ENCODE measurements at regions not wholly inside any gene's neighbourhood (a gene's known extent, or its start where the extent isn't known, plus 50 kb on each side); places are given as distances from the start of the nearest gene placed in this dataset.

DNA sequence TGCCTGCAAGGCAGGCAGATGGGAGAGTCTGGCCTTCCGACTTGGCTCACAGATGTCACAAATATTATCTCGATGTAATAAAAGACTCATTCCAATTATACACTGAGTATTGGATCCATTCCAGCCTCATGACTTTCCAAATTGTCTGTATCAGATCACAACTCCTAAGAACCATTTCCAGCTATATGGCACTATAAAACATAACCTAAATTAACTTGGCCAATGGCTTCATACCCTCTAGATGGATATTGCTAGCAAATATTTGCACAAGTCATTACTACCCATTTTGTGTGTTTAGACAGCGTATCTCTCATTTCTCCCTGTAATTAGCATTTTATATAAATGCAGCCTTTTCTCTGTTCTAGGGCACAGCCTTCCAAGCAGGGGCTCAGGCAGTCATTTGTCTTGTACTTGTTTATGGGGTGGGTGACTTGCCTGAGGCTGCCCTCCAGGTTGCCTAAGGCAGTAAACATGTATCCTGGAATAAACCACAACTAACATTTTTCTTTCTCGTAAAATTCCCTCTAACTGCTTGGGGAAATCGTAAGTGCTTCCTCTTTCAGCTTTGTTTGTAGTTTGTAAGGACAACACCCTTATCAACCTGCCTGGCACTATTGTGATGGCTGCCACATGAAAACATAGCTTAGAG lies 70.6 kb upstream of the KCNJ6 start:
- H3K4me3 ChIP-seq, result no peak overlapping the region
- no peak for TF ChIP-seq Cebpa-rat (IDR thresholded peaks at IDR 0.05)
- no peaks in the 10 kb centered on the region for H3K27me3 ChIP-seq
- H3K9me3 ChIP-seq (replicated peaks in 1 of 11), result no peaks in the 10 kb centered on the region
- no peak overlapping the region for H3K27ac ChIP-seq
- no peak overlapping the region for H3K4me2 ChIP-seq
- no peak overlapping the region for H3K9ac ChIP-seq
- H4K20me1 ChIP-seq, result no peaks in the 10 kb centered on the region
- no peaks in the 10 kb centered on the region for H3K36me3 ChIP-seq
- no peaks in the 10 kb centered on the region for H3K4me1 ChIP-seq

- Histone ChIP-seq H4K20me1 (no peaks in the 10 kb centered on the region), H3K27ac (no peak overlapping the region), H3K4me2 (no peak overlapping the region), H3K4me1 (no peaks in the 10 kb centered on the region), H3K27me3 (no peaks in the 10 kb centered on the region), H3K9me3 (replicated peaks in 1 of 11) (no peaks in the 10 kb centered on the region), H3K9ac (no peak overlapping the region), H3K36me3 (no peaks in the 10 kb centered on the region), H3K4me3 (no peak overlapping the region)
- TF ChIP-seq Cebpa-rat (IDR thresholded peaks at IDR 0.05), result no peak
Measured at GRCh38 chr21:37987668-37988067, 71.4 kb upstream of the KCNJ6 start.

DNA sequence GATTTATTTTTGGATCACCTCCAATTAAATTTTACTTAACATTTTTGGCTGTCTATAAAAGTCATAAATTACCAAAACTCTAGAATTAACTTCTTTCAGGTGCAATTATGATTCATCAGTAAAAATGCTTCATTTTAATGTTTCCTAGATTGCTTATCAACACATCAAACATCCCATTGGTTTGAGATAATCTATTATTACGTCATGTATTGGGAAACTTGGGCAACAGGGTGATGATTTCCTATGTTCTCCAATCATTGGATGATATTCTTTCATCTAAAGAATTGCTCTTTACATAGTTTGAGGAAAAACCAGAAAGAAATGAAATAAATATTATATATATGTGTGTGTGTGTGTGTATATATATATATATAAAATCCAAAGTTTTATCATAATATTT lies 76.8 kb upstream of the KCNJ6 start:
- H3K27me3 ChIP-seq, result no peaks in the 10 kb centered on the region

GRCh38 chr21:37994211-37994610 lies 78.0 kb upstream of the KCNJ6 start:
- Histone ChIP-seq H4K20me1 (no peaks in the 10 kb centered on the region), H3K27ac (no peak overlapping the region), H3K27me3 (no peaks in the 10 kb centered on the region), H3K4me2 (no peak overlapping the region), H3K4me1 (no peaks in the 10 kb centered on the region), H3K36me3 (no peaks in the 10 kb centered on the region), H3K9me3 (replicated peaks in 1 of 11) (no peaks in the 10 kb centered on the region), H3K4me3 (no peak overlapping the region), H3K9ac (no peak overlapping the region)
- TF ChIP-seq Cebpa-rat (IDR thresholded peaks at IDR 0.05), result no peak

More for the DNA sequence above, 76.8 kb upstream of the KCNJ6 start:
- no peak overlapping the region for H3K9ac ChIP-seq
- no peaks in the 10 kb centered on the region for H4K20me1 ChIP-seq
- no peak overlapping the region for H3K27ac ChIP-seq
- H3K4me1 ChIP-seq, result no peaks in the 10 kb centered on the region
- no peak overlapping the region for H3K4me2 ChIP-seq
- H3K36me3 ChIP-seq, result no peaks in the 10 kb centered on the region
- H3K4me3 ChIP-seq, result no peak overlapping the region
- no peaks in the 10 kb centered on the region for H3K9me3 ChIP-seq (replicated peaks in 1 of 11)
- no peak for TF ChIP-seq Cebpa-rat (IDR thresholded peaks at IDR 0.05)

DNA sequence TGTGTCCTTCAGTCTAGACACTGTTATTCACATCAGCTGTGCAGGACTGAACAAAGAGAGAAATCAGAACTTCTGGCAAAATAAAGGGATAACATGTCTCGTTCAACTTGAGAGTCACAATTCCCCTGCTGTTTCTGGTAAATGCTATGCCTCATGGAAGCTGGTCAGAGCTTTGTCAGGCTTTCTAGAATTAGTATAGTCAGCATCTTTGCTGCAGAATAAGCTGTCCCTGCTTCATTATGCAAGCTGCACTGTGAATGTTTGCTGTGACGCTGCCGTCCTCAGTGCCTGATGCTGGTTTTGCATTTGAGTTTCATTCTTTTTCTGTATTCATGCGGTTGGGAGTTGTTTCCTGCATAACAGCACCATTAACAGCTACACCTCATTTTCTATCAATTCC lies 96.4 kb upstream of the KCNJ6 start:
- Histone ChIP-seq H3K4me3 (no peak overlapping the region), H3K4me2 (no peak overlapping the region), H3K9ac (no peak overlapping the region), H3K36me3 (no peaks in the 10 kb centered on the region), H3K27ac (no peak overlapping the region), H3K27me3 (no peaks in the 10 kb centered on the region), H3K4me1 (no peaks in the 10 kb centered on the region), H4K20me1 (no peaks in the 10 kb centered on the region), H3K9me3 (replicated peaks in 1 of 11) (peaks cover 0 to 15% (median 5%) of the 10 kb centered on the region in 11 experiments; a peak in 9 of 22 replicates)
- no peak for TF ChIP-seq Cebpa-rat (IDR thresholded peaks at IDR 0.05)

DNA sequence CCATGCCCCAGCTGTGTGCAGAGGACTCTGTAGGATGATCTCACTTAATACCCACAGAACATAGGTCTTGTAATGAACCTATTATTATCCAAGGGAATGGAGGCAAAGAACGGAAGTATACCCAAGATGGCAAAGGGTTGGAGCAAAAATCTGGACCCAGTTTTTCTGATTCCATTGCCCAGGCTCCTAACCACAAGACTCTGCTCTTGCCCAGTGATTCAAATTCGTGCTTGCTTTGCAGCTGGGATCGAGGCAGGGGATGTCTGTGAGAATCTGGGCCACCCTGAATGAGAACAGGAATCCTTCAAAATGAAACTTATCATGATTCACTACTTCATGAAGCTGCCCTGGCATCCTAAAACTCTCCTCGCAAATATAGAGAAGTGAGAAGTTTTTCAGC lies 97.5 kb upstream of the KCNJ6 start:
- no peak overlapping the region for H3K9ac ChIP-seq
- H3K27me3 ChIP-seq, result no peaks in the 10 kb centered on the region
- H3K4me1 ChIP-seq, result no peaks in the 10 kb centered on the region
- H3K4me2 ChIP-seq, result no peak overlapping the region
- H3K36me3 ChIP-seq, result no peaks in the 10 kb centered on the region
- peaks cover 0 to 8% (median 4%) of the 10 kb centered on the region in 11 experiments; a peak in 7 of 22 replicates for H3K9me3 ChIP-seq (replicated peaks in 1 of 11)
- H4K20me1 ChIP-seq, result no peaks in the 10 kb centered on the region
- no peak overlapping the region for H3K4me3 ChIP-seq
- no peak for TF ChIP-seq Cebpa-rat (IDR thresholded peaks at IDR 0.05)
- H3K27ac ChIP-seq, result no peak overlapping the region

DNA sequence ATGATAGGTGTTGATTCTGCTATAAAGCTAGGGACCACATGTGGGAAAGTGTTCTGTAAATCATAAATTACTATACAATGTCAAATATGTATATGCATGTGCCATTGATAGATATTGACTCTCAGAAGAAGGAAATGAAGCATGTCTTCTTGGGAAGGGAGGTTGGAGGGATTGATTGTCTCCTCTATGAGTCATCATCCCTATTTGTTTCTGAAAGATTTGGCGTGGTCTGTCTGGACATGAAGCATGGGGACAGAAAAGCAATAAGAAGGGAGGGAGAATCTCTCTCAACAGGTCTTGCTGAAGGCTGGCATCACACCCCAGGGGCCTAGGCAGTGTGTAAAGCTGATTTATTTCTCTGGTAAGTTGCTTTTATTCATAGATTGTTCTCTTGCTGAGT lies 98.0 kb upstream of the KCNJ6 start:
- Histone ChIP-seq H3K4me2 (no peak overlapping the region), H3K27me3 (no peaks in the 10 kb centered on the region), H4K20me1 (no peaks in the 10 kb centered on the region), H3K9me3 (replicated peaks in 1 of 11) (peaks cover 0 to 7% (median 4%) of the 10 kb centered on the region in 11 experiments; a peak in 7 of 22 replicates), H3K36me3 (no peaks in the 10 kb centered on the region), H3K27ac (no peak overlapping the region), H3K4me3 (no peak overlapping the region), H3K4me1 (no peaks in the 10 kb centered on the region), H3K9ac (no peak overlapping the region)
- no peak for TF ChIP-seq Cebpa-rat (IDR thresholded peaks at IDR 0.05)

DNA sequence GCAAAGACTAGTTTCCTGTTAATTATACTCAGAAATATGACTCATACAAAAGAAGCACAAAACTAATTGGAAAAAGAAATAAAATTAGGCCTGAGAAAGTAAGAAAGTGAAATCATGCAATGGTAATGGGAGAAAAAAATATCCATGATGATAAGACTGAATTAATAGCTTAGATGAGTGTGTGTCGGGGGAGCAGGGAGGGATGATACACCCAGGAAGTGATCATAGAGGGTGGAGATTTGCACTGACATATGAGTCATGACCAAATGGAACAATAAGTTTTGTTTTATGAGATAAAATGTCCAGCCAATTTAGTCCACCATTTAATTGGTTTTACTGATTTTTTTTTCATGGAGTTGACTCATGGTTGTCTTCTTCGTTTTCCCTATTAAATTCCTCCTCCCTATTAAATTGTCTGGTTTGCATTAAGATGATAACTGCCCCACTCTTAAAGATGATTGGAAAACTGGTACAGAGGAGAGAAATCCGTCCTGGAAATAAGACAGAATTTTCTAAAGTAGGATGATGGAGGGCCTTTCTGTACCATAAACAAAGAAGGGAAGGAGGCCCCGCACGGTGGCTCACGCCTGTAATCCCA lies 111.7 kb upstream of the KCNJ6 start:
- Histone ChIP-seq H3K27me3 (no peaks in the 10 kb centered on the region), H3K4me2 (no peak overlapping the region), H3K36me3 (no peaks in the 10 kb centered on the region), H3K9me3 (replicated peaks in 1 of 11) (no peaks in the 10 kb centered on the region), H3K27ac (no peak overlapping the region), H3K4me3 (no peak overlapping the region), H4K20me1 (no peaks in the 10 kb centered on the region), H3K4me1 (peaks cover 0 to 14% (median 0%) of the 10 kb centered on the region in 10 experiments; a peak in 6 of 20 replicates), H3K9ac (no peak overlapping the region)
- no peak for TF ChIP-seq Cebpa-rat (IDR thresholded peaks at IDR 0.05)

GRCh38 chr21:38032082-38032801 lies 116.0 kb upstream of the KCNJ6 start:
- peaks cover 0 to 14% (median 0%) of the 10 kb centered on the region in 10 experiments; a peak in 6 of 20 replicates for H3K4me1 ChIP-seq
- peak overlapping the region in 2 of 11 experiments; percentile 6 to 17; a peak in 3 of 22 replicates for H3K4me2 ChIP-seq
- H3K4me3 ChIP-seq, result no peak overlapping the region
- H3K27me3 ChIP-seq, result no peaks in the 10 kb centered on the region
- H3K27ac ChIP-seq, result no peak overlapping the region
- H3K36me3 ChIP-seq, result no peaks in the 10 kb centered on the region
- no peaks in the 10 kb centered on the region for H4K20me1 ChIP-seq
- H3K9me3 ChIP-seq (replicated peaks in 1 of 11), result no peaks in the 10 kb centered on the region
- H3K9ac ChIP-seq, result no peak overlapping the region
- no peak for TF ChIP-seq Cebpa-rat (IDR thresholded peaks at IDR 0.05)

All from BLaER1 treated with 17β-estradiol and CSF1 and Interleukin-3, amounts not matched to agents 10 nM and 100 nM (cell line).